H1 (cell line): ENCODE measurements at regions not wholly inside any gene's neighbourhood (a gene's known extent, or its start where the extent isn't known, plus 50 kb on each side); places are given as distances from the start of the nearest gene placed in this dataset.

Experiments used
- BACH1 ChIP-seq: IDR thresholded peaks from 2 replicates; pipeline ENCODE4 v1.6.1; 2012; ENCODE audit warnings: low read length, improper control_type of control experiment
- PHF8 ChIP-seq: fragments of 200-600 bp; sonication (generic); conservative IDR thresholded peaks from 2 replicates; pipeline ENCODE4 v1.7.1; 2012; ENCODE audit warnings: low read depth, mild to moderate bottlenecking, inconsistent platforms, low read length, moderate library complexity
- POLR2A ChIP-seq, 2 experiments: IDR thresholded peaks; 1 replicate in 1 of 2; 2 replicates in 1 of 2; pipeline ENCODE4 v1.6.1; 2011; ENCODE audit warnings: low read depth in 2 of 2, low read length in 2 of 2, mild to moderate bottlenecking in 2 of 2; ENCODE audit errors: control extremely low read depth in 1 of 2

DNA sequence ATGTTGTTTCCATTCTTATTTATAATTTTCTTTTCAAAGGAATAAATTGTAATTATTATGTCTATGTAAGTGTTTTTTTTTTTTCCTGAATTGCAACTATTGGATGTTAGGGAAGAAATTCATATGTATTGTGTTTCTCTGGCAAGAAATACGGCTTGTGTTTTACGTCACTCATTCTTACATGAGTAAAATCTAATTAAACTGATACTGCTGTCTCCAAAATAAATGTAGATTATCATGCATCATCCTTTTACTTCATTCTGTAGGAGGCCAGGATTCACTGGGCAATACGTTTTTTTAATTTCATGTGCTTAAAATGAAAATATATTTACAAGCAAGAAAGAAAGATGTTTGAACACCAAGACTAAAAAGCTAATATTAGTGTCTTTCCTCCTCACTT, 590.8 kb downstream of the OTOL1 start (continued):
- TF ChIP-seq PHF8 (no peak), POLR2A (IDR thresholded peaks at IDR 0.05; ENCODE audit: control extremely low read depth in 1 of 2, low read depth in 2 of 2, low read length in 2 of 2) (no peak), BACH1 (no peak)
